HEK293 (cell line): ENCODE measurements at regions not wholly inside any gene's neighbourhood (a gene's known extent, or its start where the extent isn't known, plus 50 kb on each side); places are given as distances from the start of the nearest gene placed in this dataset.

Source experiments
- CTCF ChIA-PET: fragments of 350-600 bp; formaldehyde crosslinking; extraction: SDS; loops from one replicate; lab custom pipeline; 2021; ENCODE audit warnings: antibody characterized with exemption; lab: Yijun Ruan, JAX
- POLR2A ChIA-PET: fragments of 300-600 bp; formaldehyde crosslinking; extraction: SDS; loops from one replicate; lab custom pipeline; 2020; ENCODE audit warnings: antibody characterized with exemption, inconsistent platforms; lab: Yijun Ruan, JAX
- H3K27ac ChIP-seq: fragments of 200-500 bp; sonication (Bioruptor generic); 2 replicates; pipeline ENCODE4 v1.5.1; 2014; ENCODE audit warnings: low read depth, low read length, control low read depth, inconsistent platforms; ENCODE audit errors: extremely low read depth
- H3K36me3 ChIP-seq, 2 experiments: fragments of 200-500 bp in 1 of 2; sonication (Bioruptor generic) in 1 of 2; 1 replicate in 1 of 2; 2 replicates in 1 of 2; pipeline ENCODE4 v1.5.1; 2014 to 2017; ENCODE audit warnings: inconsistent platforms in 2 of 2, low read length in 2 of 2; ENCODE audit not compliant: control insufficient read depth in 2 of 2, insufficient read depth in 1 of 2
- H3K4me1 ChIP-seq: fragments of 200-500 bp; sonication (Bioruptor generic); 2 replicates; pipeline ENCODE4 v1.5.1; 2014; ENCODE audit warnings: mild to moderate bottlenecking, low read length, inconsistent platforms; ENCODE audit not compliant: control insufficient read depth, insufficient read depth
- H3K4me3 ChIP-seq: 2 replicates; pipeline ENCODE4 v1.5.1; 2011; ENCODE audit warnings: low read depth, mild to moderate bottlenecking, control low read depth, low read length, moderate library complexity
- H3K9me3 ChIP-seq: fragments of 200-500 bp; sonication (Bioruptor generic); 2 replicates; pipeline ENCODE4 v1.5.1; 2014; ENCODE audit warnings: low read depth, low read length, inconsistent platforms; ENCODE audit not compliant: control insufficient read depth, insufficient read depth
- PRDM10 ChIP-seq: fragments of 450-650 bp; formaldehyde crosslinking; IDR thresholded peaks from 2 replicates; pipeline ENCODE4 v1.5.1; 2016; ENCODE audit warnings: missing biosample characterization, missing genetic modification characterization
- RBAK ChIP-seq: fragments of 450-650 bp; formaldehyde crosslinking; IDR thresholded peaks from 2 replicates; pipeline ENCODE4 v1.5.1; 2016; ENCODE audit warnings: missing biosample characterization, missing genetic modification characterization
- REST ChIP-seq: fragments of 450-650 bp; formaldehyde crosslinking; IDR thresholded peaks from 2 replicates; pipeline ENCODE4 v1.5.1; 2016; ENCODE audit warnings: missing biosample characterization, missing genetic modification characterization
- SCRT1 ChIP-seq: fragments of 450-650 bp; formaldehyde crosslinking; IDR thresholded peaks from 2 replicates; pipeline ENCODE4 v1.5.1; 2016; ENCODE audit warnings: missing biosample characterization, missing genetic modification characterization, borderline replicate concordance
- SP7 ChIP-seq: fragments of 450-650 bp; formaldehyde crosslinking; IDR thresholded peaks from 2 replicates; pipeline ENCODE4 v1.5.1; 2016; ENCODE audit warnings: missing biosample characterization, missing genetic modification characterization
- TRIM28 ChIP-seq: IDR thresholded peaks from 2 replicates; pipeline ENCODE4 v1.6.1; 2011; ENCODE audit warnings: low read length, control low read depth, borderline replicate concordance
- WT1 ChIP-seq: fragments of 450-650 bp; formaldehyde crosslinking; IDR thresholded peaks from 2 replicates; pipeline ENCODE4 v1.5.1; 2016; ENCODE audit warnings: missing biosample characterization, missing genetic modification characterization
- ZBTB26 ChIP-seq: fragments of 450-650 bp; formaldehyde crosslinking; optimal IDR thresholded peaks from 2 replicates; pipeline ENCODE3; 2016; ENCODE audit warnings: missing biosample characterization, mild to moderate bottlenecking, missing genetic modification characterization
- ZNF140 ChIP-seq: fragments of 450-650 bp; formaldehyde crosslinking; IDR thresholded peaks from 2 replicates; pipeline ENCODE4 v1.5.1; 2016; ENCODE audit warnings: missing biosample characterization, missing genetic modification characterization
- ZNF221 ChIP-seq: fragments of 450-650 bp; formaldehyde crosslinking; IDR thresholded peaks from 2 replicates; pipeline ENCODE4 v1.5.1; 2017; ENCODE audit warnings: missing biosample characterization, missing genetic modification characterization, borderline replicate concordance
- ZNF24 ChIP-seq: fragments of 450-650 bp; formaldehyde crosslinking; IDR thresholded peaks from 2 replicates; pipeline ENCODE4 v1.5.1; 2016; ENCODE audit warnings: missing biosample characterization, missing genetic modification characterization
- ZNF341 ChIP-seq: fragments of 450-650 bp; formaldehyde crosslinking; IDR thresholded peaks from 2 replicates; pipeline ENCODE4; 2016; ENCODE audit warnings: low read depth, missing biosample characterization, missing genetic modification characterization
- ZNF350 ChIP-seq: fragments of 450-650 bp; formaldehyde crosslinking; IDR thresholded peaks from 2 replicates; pipeline ENCODE4 v1.5.0; 2017; ENCODE audit warnings: missing biosample characterization, mild to moderate bottlenecking, missing genetic modification characterization
- ZNF366 ChIP-seq: fragments of 450-650 bp; formaldehyde crosslinking; conservative IDR thresholded peaks from 2 replicates; pipeline ENCODE4 v1.5.1; 2016; ENCODE audit warnings: missing biosample characterization, missing genetic modification characterization
- ZNF501 ChIP-seq: fragments of 450-650 bp; formaldehyde crosslinking; IDR thresholded peaks from 2 replicates; pipeline ENCODE4 v1.5.1; 2016; ENCODE audit warnings: missing biosample characterization, missing genetic modification characterization
- ZNF560 ChIP-seq: fragments of 450-650 bp; formaldehyde crosslinking; IDR thresholded peaks from 2 replicates; pipeline ENCODE4 v1.5.1; 2017; ENCODE audit warnings: missing biosample characterization, missing genetic modification characterization, borderline replicate concordance
- ZNF580 ChIP-seq: fragments of 450-650 bp; formaldehyde crosslinking; IDR thresholded peaks from 2 replicates; pipeline ENCODE4 v1.5.1; 2016; ENCODE audit warnings: missing biosample characterization, missing genetic modification characterization
- ZNF596 ChIP-seq: fragments of 450-650 bp; IDR thresholded peaks from 2 replicates; pipeline ENCODE4 v1.5.0; 2018; ENCODE audit warnings: missing biosample characterization, mild to moderate bottlenecking, missing genetic modification characterization, moderate library complexity
- ZNF692 ChIP-seq: fragments of 450-650 bp; formaldehyde crosslinking; IDR thresholded peaks from 2 replicates; pipeline ENCODE4 v1.5.1; 2016; ENCODE audit warnings: missing biosample characterization, missing genetic modification characterization
- ZNF707 ChIP-seq: fragments of 450-650 bp; formaldehyde crosslinking; IDR thresholded peaks from 2 replicates; pipeline ENCODE4 v1.5.1; 2016; ENCODE audit warnings: missing biosample characterization, missing genetic modification characterization

- TF ChIP-seq ZNF140 (tag by site-specific recombination) (no peak), ZBTB26 (tag by site-specific recombination) (no peak), PRDM10 (tag by site-specific recombination) (peak; percentile 37; the same call in 1 of the 2 replicates), REST (tag by site-specific recombination) (no peak), ZNF501 (no peak), ZNF366 (tag by site-specific recombination) (no peak), RBAK (tag by site-specific recombination) (no peak), ZNF707 (tag by site-specific recombination) (no peak), ZNF350 (no peak), ZNF341 (tag by site-specific recombination) (0 out of 2 replicates have a peak, but pooled peaks have one; percentile 16), ZNF221 (tag by site-specific recombination) (no peak), SCRT1 (tag by site-specific recombination) (no peak), ZNF596 (tag by site-specific recombination) (no peak)
Observed at GRCh38 chr1:87684194-87684593, 355.5 kb downstream of the LMO4 start (continued).

- POLR2A ChIA-PET = no interaction called here
- Histone ChIP-seq H3K36me3 (no peaks in the 10 kb centered on the region), H3K4me1 (no peaks in the 10 kb centered on the region), H3K9me3 (no peaks in the 10 kb centered on the region), H3K4me3 (no peak overlapping the region), H3K27ac (peak overlapping the region; percentile 18; the same call in 1 of the 2 replicates)
- CTCF ChIA-PET = no interaction called here
- TF ChIP-seq ZNF692 (tag by site-specific recombination) = no peak
- TF ChIP-seq ZNF580 (tag by site-specific recombination) = no peak
- TF ChIP-seq ZNF24 = no peak
- TF ChIP-seq SP7 (tag by site-specific recombination) = peak; percentile 62
- peak; percentile 84 for TF ChIP-seq TRIM28
- TF ChIP-seq ZNF560 (tag by site-specific recombination) = no peak
- peak; percentile 73 for TF ChIP-seq WT1
Observed at GRCh38 chr1:87684713-87685205, 356.1 kb downstream of the LMO4 start.
